Stromal cell of bone marrow (primary cell): ENCODE measurements at regions not wholly inside any gene's neighbourhood (a gene's known extent, or its start where the extent isn't known, plus 50 kb on each side); places are given as distances from the start of the nearest gene placed in this dataset.
"Not testable (repeated sequence)": the region's sequence is repeated elsewhere in the genome, so short reads cannot be mapped to it uniquely, and the experiment has no call there.

Experiments used
- DNase-seq: peaks from one replicate; pipeline ENCODE4 v3.0.0-alpha.2; 2012; ENCODE audit warnings: low read depth

DNA sequence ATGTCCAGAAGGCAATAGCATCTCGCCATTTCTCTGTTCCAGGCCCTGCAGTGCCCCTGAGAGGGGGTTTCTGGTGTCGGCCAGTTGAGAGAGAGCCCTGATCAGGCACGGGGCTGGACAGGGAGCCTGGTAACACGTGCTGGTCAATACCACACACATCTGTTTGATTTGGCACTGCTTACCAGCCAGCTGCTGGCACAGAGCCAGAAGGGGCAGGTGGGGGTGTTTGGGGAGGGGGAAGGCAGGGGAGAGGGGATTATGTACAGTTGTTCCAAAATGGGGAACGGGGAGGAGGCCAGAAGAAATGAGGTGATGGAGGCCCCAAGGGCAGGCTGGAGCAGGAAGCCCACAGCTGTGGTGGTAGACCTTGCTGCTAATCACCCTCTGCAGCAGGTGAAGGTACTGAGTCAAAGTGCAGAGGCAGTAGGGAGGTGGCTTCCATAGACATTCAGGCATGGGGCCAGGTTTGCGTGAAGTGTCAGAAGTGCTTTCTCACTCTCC is 153.5 kb upstream of the LPP start:
- no peak for DNase-seq

DNA sequence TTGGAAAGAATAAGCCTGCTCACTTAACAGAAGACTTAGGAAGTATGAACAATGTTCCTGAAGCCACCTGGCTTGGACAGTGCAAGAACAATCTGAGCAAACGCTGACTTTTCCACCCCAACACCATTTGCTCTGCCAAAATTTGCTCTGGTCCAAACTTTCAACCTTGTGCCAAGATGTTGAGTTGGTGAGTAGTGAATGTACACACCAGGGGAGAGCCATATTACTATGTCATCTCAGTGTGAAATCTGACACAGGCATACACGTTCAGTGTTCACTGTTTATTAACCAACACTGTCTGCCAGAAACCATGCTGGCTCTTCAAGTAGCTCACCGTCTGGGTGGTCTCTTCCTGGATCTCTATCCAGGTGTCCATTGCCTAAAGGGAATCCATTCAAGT is 152.9 kb upstream of the LPP start:
- no peak for DNase-seq

DNA sequence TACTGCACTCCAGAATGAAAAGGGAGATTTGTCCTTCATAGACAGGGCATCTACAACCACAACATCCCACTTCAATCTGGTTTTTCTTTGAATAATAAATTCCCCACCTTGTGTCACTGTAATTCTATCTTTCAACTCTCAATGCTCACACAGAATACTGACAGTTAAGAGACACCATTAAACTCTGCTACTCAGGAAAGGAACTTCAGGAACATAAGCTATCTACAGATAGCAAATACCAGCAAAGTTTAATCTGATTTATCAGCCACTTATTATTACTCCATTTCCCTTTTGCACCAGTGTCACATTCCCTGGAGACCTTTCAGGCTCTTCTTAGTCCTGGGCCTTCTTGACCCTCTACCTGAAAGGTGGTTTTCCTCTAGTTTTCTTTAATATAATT is 152.0 kb upstream of the LPP start:
- DNase-seq = no peak

DNA sequence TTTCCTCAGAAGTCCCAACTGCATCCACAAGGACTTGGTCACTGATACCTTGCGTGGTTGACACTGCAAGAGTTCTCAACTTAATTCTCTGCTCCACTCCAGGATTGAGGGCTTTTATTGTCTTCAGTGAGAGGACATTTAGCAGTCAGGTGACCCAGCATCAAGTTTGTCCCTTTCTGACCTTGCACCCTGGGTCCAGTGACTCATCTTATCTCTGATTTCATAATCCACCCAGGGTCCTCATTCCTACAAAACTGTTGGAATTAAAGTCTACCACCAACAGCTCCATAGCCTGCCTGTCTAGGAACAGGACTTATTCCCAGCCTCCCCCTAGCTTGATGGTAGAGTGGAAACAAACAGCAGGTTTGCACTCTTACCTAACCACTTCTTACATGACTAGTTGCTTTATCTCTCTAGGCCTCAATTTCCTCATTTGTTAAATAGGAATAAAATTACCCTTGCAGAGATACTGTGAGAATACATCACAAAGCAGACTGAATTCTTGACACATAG is 151.3 kb upstream of the LPP start:
- no peak for DNase-seq

DNA sequence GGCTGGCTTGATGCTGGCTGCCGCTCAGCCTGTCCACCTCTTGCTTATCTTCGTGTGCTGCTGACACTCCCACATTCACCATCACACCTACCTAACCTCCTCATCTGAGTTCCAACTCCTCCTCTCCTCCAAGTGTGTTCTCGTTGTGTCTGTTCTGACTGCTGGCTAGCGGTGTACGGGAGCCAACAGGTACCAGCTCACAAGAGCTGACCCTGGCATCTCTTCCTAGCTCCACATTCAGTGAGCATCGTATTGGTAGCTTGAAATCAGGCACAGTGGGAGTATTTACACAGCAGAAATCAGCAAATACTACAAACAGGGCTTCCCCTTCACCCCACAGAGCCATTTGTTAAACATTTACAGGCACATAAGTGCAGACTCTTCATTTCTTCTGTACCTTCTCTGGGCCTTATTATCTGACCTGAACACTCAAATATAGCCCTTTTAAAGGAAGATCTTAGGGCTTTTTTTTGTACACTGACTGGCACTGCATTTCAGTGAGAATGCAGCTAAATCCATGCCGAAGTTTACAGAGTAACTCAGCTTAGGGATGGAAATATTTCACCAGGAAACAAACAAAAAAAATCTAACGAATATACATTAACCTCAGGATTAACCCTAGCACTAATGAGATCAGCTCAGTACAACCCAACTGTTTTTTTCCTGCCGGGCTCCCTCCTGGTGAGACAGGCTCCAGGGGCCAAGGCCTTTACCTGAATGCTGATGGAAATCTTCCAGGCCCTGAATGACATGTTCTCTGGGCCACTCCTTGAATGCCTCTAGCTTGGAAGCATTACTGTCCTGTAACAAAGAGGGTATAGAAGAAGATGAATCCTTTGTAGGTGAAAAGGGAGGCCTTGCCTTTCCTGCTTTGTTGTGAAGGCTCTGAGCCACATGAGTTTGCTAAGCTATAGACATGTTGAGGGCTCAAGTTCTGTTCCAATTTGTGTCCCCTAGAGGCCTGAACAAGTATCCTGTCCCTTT is 150.5 kb upstream of the LPP start:
- no peak for DNase-seq

DNA sequence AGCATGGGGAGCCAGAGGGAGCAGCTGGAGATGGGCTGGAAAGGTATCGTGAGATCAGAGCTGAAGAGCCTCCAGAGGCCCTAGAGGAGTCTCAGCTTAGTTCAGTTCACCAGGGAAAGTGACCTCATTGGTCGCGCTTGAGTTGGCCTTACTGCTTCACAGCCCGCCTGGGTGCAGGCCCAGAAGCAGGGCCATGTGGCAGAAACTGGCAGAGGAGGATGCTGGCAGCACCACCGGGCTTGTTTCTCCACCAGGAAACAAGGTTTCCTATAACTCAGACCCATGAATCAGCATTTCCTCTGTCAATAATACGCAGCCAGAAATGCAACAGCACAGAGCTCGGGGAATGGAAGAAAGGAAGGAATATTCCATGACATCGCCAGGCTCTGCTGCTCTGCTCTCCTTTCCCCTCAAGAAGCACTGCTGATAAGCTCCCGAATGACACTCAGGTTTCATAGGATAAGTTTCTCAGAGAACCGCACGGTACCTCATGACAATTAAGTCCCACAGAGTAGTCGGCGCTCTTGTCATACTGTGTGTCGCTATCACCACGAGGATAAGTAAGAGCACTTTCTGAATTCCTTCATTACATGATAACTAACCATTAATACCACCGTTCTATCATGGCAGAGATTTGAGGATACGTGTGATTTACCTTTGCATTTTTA is 147.1 kb upstream of the LPP start:
- no peak for DNase-seq

DNA sequence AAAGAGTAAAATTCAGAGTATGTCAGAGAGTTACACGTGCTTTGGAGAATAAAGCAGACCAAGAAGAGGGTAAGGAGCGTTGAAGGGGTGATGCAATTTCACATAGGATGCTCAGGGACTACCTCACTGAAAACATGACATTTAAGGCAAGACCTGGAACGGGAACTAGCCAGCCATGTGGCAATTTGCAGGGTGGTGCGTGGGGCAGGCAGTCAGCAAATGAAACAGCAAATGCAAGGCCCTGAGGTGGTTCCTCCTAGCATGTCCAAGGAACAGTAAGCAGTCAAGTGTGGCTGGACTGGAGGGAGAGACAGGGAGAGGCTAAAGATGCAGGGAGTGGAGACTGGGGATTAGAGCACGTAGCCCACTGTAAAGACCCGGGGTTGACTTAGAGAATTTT is 146.1 kb upstream of the LPP start:
- no peak for DNase-seq

DNA sequence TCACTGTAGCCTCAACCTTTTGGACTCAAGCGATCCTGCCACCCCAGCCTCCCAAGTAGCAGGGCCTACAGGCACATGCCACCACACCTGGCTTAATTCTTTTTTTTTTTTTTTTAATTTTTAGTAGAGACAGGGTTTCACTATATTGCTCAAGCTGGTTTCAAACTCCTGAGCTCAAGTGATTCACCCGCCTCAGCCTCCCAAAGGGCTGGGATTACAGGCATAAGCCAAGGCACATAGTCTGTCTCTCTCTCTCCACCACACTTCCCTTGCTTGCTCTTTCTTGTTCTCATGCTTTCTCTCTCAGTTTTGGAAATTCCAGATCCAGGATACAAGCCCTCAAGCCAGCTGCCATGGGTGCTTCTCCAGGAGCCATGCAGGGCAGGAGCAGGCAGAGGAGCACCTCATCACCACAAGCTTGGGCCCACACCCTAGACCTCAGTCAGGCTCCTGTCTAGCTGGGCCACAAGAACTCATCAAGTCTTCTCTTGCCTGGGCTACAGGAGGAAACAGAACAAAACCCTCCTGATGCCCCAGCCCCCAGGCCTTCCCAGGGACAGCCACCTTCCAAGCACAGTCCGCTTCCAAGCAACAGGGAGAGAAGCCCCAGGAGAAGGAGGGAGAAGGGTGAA is 145.3 kb upstream of the LPP start:
- DNase-seq = no peak

DNA sequence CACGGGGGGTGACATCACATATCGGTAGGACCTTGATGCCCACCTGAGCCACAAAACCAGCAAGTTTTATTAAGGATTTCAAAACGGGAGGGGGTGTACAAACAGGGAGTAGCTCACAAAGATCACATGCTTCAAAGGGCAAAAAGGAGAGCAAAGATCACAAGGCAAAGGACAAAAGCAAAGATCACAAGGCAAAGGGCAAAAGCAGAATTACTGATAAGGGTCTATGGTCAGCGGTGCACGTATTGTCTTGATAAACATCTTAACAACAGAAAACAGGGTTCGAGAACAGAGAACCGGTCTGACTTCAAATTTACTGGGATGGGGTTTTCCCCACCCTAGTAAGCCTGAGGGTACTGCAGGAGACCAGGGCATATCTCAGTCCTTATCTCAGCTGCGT is 143.5 kb upstream of the LPP start:
- no peak for DNase-seq

DNA sequence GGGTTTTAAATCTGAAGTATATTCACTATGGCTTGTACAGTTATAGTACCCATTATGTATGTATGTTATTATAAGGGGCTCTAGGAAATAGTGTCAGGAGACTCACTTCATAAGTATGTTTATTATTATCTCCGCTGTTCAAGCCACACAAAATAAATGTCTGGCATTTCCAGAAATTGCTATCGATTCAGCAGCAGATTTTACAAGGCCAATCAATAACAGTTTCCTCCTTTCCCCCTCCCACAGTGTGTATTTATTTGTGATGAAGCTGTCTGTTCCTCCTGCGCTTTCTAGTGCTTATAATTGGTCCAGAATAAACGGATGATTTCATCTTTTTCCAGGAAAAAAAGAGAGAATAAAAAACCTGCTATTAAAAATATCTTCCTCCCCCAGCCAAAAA is 134.2 kb upstream of the LPP start:
- DNase-seq = no peak

DNA sequence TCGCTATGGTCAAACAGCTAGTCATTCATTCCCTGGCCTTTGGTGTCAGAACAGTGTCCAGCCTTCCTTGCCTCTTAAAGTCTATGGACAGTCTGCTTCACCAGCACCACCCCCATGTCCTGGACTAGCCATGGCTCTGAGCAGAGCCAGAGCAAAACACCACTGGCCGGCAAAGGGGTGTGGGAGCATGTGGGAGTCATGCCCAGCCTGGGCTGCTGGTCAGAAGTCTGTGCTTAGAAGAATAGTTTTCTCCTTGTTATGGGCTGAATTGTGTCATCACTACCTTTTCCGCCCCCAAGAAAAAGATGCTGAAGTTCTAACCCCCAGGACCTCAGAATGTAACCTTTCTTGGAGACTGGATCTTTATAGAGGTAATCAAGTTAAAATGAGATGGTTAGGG is 132.9 kb upstream of the LPP start:
- no peak for DNase-seq

DNA sequence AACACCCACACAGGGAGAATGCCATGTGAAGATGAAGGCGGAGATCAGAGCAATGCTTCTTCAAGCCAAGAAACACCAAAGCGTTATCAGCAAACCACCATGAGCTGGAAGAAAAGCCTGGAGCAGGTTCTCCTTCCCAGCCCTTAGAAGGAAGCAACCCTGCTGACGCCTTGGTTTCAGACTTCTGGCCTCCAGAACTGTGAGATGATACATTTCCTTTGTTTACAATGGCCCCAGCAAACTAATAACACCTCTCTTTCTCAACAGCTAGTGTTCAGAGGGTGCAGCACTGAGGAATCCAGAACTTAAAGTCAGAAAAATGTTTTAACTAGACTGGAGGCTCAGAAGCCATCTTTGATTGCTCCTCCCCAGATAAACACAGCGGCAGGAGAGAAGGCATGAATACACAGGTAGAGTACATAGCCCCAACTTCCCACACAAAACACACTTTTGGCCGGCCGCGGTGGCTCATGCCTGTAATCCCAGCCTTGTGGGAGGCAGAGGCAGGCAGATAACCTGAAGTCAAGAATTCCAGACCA is 132.4 kb upstream of the LPP start:
- DNase-seq = no peak

DNA sequence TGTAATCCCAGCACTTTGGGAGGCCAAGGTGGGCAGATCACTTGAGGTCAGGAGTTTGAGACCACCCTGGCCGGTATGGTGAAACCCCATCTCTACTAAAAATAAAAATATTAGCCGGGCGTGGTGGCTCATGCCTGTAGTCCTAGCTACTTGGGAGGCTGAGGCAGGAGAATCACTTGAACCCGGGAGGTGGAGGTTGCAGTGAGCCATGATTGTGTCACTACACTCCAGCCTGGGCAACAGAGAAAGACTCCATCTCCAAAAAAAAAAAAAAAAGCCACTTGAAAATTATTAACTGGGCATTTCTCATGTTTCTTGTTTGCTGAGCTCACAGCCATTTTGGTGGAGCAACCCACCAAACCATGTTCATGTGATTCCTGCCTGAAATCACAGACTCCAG is 131.1 kb upstream of the LPP start:
- not testable (repeated sequence) for DNase-seq

DNA sequence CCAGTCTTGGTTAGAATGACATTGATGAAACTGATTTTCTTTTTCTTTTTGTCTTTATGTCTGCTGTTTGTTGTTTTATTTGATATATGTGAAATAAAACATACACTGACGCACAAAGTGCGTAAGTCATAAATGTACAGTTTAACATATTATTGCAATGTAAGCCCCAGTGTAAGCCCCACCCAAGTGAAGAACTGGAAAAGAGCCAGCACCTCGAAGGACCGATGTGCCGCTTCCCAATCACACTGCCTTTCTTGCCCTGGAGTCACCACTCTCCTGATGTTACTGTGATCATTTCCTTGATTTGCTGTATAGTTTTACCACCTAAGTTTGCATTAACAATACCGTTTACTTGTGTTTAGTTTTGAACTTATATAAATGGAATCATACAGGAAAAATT is 128.4 kb upstream of the LPP start:
- no peak for DNase-seq

DNA sequence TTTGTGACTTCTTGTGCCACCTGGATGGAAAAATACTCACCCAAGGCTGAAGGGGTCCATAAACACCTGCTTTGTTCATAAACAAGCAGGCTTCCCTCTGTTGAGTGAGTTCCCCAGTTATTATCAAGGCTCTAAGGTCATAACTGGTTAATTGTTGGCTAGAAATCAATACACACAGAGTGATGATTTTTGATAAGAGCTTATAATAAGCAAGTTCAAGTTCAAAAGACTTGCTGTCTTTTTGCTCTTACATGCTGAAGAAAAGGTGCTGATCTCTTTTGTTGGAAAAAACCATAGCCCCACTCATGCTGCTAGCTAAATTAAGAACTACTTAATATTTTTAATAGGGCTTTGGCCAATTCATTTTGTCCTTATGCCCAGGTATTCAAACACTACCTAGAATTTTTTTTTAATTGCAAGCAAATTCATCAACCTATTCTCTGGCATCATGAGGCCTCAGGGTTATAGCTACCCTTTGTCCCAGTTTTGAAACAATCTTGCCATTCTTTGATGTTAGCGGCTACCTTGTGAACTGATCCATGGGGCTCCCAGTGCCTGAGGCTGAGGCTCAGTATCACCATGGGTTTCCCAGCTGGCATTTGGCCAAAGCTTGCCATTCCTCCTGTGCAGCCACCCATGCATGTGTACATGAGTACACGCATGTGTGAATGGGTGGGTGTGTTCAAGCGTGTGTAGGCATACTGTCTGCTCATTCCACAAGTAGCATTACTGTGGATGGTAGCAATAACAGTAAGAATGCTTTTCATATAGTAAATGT is 127.6 kb upstream of the LPP start:
- no peak for DNase-seq

DNA sequence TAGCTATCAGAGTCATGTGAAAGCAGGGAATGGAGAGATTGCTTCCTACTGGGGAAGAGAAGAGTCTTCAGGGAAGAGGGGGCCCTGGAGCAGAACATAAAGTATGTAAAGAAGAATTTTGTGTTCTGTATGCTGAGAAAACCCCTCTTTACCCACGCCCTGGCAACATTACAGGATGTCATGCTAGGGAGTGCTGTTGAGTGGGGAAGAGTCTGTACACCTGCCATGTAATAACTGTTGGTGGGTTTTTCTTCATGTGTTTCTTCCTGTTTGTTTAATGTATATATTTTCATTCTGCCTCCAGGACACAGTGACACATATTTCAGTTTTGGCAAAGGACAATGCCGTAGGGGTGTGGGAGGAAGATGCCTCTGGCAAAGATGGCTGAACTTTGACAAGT is 122.8 kb upstream of the LPP start:
- DNase-seq = no peak

DNA sequence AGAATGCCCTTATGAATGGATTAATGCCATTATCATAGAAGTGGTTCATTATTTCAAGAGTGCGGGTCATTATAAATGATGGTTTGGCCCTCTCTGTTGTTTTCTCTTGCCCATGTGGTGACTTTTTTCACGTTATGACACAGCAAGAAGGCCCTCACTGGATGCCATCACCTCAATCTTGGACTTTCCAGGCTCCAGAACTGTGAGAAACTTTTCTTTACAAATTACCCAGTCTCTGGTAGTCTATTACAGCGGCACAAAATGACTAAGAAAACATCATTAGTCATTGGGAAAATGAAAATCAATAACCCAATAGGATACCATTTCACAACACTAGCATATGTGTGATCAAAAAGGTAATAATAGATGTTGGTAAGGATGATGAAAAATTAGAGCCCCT is 119.0 kb upstream of the LPP start:
- DNase-seq = no peak

DNA sequence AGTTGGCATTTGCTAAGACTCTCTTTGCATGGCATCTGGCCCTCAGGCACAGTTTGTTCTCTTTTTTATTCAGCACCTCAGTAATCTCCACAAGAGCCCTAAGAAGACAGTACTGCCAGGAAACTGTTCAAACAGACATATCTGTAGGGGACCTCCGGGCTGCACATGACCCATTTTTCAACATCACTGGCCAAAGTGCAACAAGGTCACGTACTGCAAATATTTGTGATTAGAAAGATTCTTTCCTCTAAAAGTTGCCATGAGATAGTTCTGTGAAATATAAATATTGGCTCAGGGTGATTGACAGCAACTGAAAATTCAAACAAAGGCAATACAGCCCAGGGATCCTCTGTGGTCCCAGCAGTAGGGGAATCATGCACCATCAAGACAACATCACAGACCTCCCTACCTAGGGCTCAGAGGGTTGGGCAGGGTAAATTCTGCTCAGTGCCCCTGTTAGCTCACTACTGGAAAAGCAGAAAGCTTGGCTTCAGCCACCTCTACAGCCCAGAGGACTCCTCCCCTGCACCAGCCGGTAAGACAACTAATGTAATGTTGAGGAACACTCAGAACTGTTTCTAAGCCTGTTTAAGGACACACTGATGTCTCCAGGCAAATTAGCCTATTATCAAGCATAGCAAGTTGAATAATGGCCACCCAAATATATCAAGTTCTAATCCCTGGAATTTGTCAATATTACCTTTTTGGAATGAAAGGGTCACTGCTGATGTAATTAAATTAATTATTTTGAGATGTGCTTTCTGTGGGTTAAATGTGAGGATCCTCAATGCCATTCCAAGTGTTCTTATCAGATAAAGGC is 117.4 kb upstream of the LPP start:
- no peak for DNase-seq

DNA sequence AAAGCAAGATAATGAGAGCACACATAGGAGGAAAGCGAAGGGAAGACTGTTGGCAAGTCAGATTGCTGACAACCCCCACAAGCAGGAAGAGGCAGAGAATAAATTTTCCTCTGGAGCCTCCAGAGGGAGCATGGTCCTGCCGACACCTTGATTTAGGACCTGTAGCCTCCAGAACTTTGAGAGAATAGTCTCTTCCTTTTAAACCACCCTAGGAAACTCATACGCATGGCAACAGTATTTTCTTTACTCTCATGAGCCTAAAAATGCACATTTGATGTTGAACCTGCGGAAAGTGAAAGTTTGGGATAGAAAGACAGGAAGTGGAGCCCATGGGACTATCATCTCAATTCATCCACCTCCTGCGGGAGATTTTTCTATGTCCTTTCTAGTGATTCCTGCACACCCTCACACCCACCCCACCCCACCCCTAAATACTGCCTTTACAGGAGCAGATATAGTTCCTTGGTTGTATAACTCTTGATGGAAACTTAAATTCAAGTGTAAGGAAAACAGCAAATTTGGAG is 116.7 kb upstream of the LPP start:
- no peak for DNase-seq

DNA sequence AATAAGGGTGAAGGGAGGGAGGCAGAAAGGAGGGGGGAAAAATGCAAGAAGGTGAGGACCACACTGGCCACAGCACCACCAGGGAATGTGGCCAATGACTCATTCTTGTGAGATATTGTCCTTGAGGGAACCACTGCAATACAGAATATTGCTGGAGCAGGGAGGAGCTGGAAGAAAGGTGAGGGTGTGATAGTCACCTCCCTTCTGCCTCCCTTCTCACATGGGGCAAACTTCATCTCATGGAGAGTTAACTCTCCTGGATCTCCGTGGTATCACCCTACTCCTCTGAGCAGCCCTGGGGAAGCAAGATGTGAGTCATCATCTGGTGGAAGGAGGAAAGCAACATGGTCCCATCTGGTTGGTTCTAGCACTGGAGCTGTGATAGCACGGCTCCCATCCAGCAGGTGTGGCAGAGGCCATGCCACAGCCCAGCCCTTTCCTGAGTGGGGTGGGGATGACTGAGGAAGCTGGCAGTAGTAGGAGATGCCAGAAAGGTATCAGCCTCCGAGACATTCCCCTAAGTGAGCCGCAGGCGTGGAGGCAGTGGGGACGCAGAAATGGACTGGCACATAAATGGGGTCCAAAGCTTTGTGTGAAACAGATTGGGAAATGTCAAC is 115.9 kb upstream of the LPP start:
- no peak for DNase-seq
